ENCODE measurements at regions not wholly inside any gene's neighbourhood (a gene's known extent, or its start where the extent isn't known, plus 50 kb on each side); places are given as distances from the start of the nearest gene placed in this dataset.

DNA sequence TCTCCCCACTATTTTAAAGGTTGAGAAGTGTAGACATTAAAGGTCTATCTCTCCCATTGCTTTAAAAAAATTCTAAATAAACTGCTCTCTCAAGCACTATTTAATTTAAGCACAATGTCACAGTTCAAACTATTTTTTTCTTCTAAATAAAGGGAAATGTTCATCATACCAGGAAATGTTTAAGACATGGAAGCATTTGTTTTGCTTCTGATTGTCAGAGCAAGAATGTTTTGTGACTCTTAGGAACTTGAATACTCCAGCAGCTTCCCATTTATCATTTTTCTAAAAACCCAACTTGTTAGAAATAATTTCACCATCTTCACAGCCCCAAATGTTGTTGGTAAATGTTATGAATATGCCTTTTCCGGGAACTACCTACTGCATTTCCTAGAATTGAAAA lies 121.8 kb upstream of the NTF3 start:
- ATAC-seq (no peak), DNase-seq (no peak)
- intact Hi-C loops (cut with DNase I): no loop called here
- Histone ChIP-seq H3K27ac (no peak overlapping the region), H3K27me3 (no peaks in the 10 kb centered on the region), H3K9me3 (no peaks in the 10 kb centered on the region), H3K4me1 (no peaks in the 10 kb centered on the region), H3K36me3 (replicated peaks in 1 of 2; ENCODE audit: insufficient read depth in 1 of 2, low read depth in 2 of 2) (no peaks in the 10 kb centered on the region), H3K4me3 (no peak overlapping the region)
- TF ChIP-seq, protein P1, sequence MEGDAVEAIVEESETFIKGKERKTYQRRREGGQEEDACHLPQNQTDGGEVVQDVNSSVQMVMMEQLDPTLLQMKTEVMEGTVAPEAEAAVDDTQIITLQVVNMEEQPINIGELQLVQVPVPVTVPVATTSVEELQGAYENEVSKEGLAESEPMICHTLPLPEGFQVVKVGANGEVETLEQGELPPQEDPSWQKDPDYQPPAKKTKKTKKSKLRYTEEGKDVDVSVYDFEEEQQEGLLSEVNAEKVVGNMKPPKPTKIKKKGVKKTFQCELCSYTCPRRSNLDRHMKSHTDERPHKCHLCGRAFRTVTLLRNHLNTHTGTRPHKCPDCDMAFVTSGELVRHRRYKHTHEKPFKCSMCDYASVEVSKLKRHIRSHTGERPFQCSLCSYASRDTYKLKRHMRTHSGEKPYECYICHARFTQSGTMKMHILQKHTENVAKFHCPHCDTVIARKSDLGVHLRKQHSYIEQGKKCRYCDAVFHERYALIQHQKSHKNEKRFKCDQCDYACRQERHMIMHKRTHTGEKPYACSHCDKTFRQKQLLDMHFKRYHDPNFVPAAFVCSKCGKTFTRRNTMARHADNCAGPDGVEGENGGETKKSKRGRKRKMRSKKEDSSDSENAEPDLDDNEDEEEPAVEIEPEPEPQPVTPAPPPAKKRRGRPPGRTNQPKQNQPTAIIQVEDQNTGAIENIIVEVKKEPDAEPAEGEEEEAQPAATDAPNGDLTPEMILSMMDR (IDR thresholded peaks at IDR 0.05): no peak
- no peak for TF ChIP-seq POLR2A (IDR thresholded peaks at IDR 0.05)
- 68 to 72% methylated on average over 1 of the region's 1 CpG for WGBS, 2 donors

DNA sequence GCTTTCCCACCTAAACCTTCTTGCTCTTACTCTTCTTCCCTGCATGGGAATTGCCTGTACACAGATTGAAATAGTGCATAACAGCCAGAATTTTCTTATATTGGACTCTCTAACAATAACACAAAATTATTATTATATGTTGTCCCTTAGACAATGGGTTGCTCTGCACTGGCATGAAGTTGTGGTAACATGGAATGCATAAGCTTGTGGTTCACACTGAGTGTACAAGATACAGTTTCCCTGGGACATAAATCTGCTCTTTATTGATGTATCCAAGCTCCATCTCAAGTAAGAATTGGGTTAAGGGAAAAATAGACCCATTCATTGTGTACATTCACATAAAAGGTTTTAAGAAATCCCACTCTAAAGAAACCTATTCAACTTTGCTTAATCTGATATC lies 114.4 kb upstream of the NTF3 start:
- H3K9me3 ChIP-seq: no peaks in the 10 kb centered on the region
- TF ChIP-seq POLR2A (IDR thresholded peaks at IDR 0.05): no peak
- TF ChIP-seq, protein P1 (IDR thresholded peaks at IDR 0.05): no peak
- H3K4me3 ChIP-seq: no peak overlapping the region
- intact Hi-C loops (cut with DNase I): no loop called here
- H3K27ac ChIP-seq: no peak overlapping the region
- ATAC-seq (no peak), DNase-seq (no peak)
- no peaks in the 10 kb centered on the region for H3K4me1 ChIP-seq
- no peaks in the 10 kb centered on the region for H3K36me3 ChIP-seq (replicated peaks in 1 of 2; ENCODE audit: insufficient read depth in 1 of 2, low read depth in 2 of 2)
- no peaks in the 10 kb centered on the region for H3K27me3 ChIP-seq

DNA sequence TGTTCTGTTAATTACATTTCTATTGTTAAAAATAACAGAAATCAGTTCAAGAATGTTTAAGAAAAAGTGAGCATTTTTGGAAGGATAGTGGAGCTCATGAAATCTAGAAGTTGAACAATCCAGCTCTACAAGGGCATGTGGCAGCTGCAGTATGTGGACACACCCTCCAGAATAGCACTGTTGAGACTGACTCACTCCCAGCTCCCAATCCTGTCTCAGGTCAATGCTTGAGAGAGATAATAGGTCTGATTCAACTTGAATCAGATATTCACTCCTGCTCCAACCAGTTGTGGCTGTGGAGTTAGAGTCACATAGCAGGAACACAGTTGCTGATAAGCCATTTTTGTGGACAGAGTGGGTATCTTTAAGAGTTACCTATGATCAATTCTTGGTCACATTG lies 113.0 kb upstream of the NTF3 start:
- Histone ChIP-seq H3K27me3 (no peaks in the 10 kb centered on the region), H3K36me3 (replicated peaks in 1 of 2; ENCODE audit: insufficient read depth in 1 of 2, low read depth in 2 of 2) (no peaks in the 10 kb centered on the region), H3K4me1 (no peaks in the 10 kb centered on the region), H3K4me3 (no peak overlapping the region), H3K27ac (no peak overlapping the region), H3K9me3 (no peaks in the 10 kb centered on the region)
- no peak for TF ChIP-seq POLR2A (IDR thresholded peaks at IDR 0.05)
- TF ChIP-seq, protein P1 (IDR thresholded peaks at IDR 0.05): no peak
- DNase-seq (no peak), ATAC-seq (no peak)
- intact Hi-C loops (cut with DNase I): no loop called here

DNA sequence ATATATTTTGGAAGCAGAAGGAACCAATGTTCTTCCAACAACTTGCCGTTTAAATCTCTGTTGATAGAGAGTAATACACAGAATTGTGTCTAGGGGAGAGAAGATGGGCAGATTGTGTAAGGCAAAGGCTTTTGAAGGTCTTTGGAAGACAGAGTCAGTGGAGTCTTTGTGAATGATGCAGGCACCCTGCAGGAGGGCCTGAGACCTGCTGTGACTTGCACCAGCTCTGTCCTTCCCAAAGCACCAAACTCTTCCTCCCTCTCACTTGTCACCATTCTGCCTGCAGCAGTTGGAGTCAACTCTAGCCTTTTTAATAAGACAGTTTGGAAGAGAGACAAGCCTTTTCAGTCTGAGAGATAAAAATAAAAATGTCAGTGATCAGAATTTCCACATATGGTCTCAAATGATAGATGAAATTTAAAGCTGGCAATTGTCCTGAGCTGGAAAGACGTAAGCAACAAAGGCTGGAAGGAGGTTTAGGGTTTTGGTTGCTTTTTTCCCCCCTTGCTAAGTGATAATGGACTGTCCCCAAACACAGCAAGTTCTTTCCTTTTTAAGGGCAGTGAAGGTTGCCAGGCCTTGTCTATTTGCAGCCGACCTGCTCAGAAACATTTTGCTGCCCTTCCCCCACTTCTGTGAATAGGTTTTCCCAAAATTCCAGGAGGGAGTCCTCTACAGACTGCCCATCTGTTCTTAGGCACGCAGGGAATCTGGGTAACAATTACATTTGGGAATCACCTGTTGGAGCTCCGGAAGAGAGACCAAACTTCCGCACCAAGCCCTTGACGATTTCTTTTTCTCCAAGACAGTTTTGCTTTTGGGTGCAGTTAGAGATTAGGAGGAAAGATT lies 103.0 kb upstream of the NTF3 start:
- Histone ChIP-seq H3K4me1 (no peaks in the 10 kb centered on the region), H3K27ac (no peak overlapping the region), H3K9me3 (no peaks in the 10 kb centered on the region), H3K27me3 (no peaks in the 10 kb centered on the region), H3K36me3 (replicated peaks in 1 of 2; ENCODE audit: insufficient read depth in 1 of 2, low read depth in 2 of 2) (no peaks in the 10 kb centered on the region), H3K4me3 (no peak overlapping the region)
- no peak for ATAC-seq
- intact Hi-C loops (cut with DNase I): no loop called here
- TF ChIP-seq, protein P1 (IDR thresholded peaks at IDR 0.05): no peak
- no peak for TF ChIP-seq POLR2A (IDR thresholded peaks at IDR 0.05)
- 67 to 70% methylated on average over 7 of the region's 7 CpGs for WGBS, 2 donors
- DNase-seq: no peak

DNA sequence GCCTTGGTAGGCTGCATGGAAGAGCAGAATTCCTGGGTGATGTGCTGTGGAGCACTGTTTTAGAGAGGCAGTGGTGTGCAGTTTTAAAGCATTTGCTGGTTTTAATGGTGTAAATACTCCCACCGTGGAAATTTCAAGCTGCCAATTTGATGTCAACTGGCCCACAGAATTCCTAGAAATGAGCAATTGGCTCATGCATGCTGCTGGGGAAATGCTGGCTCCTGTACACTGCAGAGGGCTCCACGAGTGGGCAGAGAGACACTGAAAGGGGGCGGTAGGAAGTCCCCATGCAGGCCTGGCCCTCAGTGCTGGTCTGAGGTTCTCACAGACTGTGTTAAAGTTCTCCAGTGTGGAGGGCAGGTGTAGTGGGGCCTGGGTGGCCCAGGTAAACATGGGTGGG lies 99.4 kb upstream of the NTF3 start:
- Histone ChIP-seq H3K9me3 (no peaks in the 10 kb centered on the region), H3K4me3 (no peak overlapping the region), H3K27me3 (no peaks in the 10 kb centered on the region), H3K36me3 (replicated peaks in 1 of 2; ENCODE audit: insufficient read depth in 1 of 2, low read depth in 2 of 2) (no peaks in the 10 kb centered on the region), H3K27ac (no peak overlapping the region), H3K4me1 (no peaks in the 10 kb centered on the region)
- DNase-seq: no peak
- TF ChIP-seq, protein P1 (IDR thresholded peaks at IDR 0.05): no peak
- TF ChIP-seq POLR2A (IDR thresholded peaks at IDR 0.05): no peak
- ATAC-seq: no peak
- intact Hi-C loops (cut with DNase I): no loop called here
- 57 to 61% methylated on average over 3 of the region's 3 CpGs for WGBS, 2 donors
